ENCODE measurements at regions not wholly inside any gene's neighbourhood (a gene's known extent, or its start where the extent isn't known, plus 50 kb on each side); places are given as distances from the start of the nearest gene placed in this dataset.

DNA sequence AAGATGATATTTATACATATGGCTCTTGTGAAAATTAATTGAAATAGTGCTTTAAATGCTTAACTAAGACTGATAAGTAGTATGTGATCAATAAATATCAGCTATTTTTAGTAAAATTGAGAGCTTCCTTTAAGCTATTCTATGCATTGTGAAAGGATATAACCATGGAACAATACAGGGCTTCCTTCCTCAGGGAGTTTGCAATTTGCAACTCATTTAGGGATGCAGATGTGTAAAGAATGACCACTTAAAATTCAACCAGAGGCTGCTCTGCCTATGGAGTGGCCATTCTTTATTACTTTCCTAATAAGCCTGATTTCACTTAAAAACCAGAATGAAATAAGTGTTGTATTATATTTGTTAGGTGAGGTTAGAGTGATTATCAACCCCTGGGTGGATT, 103.2 kb upstream of the PRICKLE1 start:
- Histone ChIP-seq H3K9me2 (ENCODE audit: insufficient read depth, low read length) (no peaks in the 10 kb centered on the region), H3K9me3 (ENCODE audit: low read length) (no peaks in the 10 kb centered on the region), H3K27me3 (ENCODE audit: insufficient read depth, low read depth, low read length) (no peaks in the 10 kb centered on the region), H3F3A (ENCODE audit: insufficient read depth, low read length, poor library complexity, severe bottlenecking) (no peaks in the 10 kb centered on the region), H3K4me2 (ENCODE audit: low read length) (no peak overlapping the region), H3K9ac (ENCODE audit: low read length) (no peak overlapping the region), H3K36me3 (ENCODE audit: insufficient read depth, low read length) (no peaks in the 10 kb centered on the region), H3K79me2 (replicated peaks; ENCODE audit: insufficient read depth, low read length) (no peaks in the 10 kb centered on the region), H3K27ac (ENCODE audit: low read length) (no peak overlapping the region), H4K20me1 (ENCODE audit: insufficient read depth) (no peaks in the 10 kb centered on the region), H3K4me3 (ENCODE audit: low read length) (no peak overlapping the region), H2AFZ (ENCODE audit: low read depth, low read length) (no peak overlapping the region)
- no peak for TF ChIP-seq EZH2 (IDR thresholded peaks at IDR 0.05; ENCODE audit: borderline replicate concordance, insufficient read depth, low read length, poor library complexity, severe bottlenecking)
- TF ChIP-seq TAF1 (IDR thresholded peaks at IDR 0.05; ENCODE audit: low read depth): no peak
- TF ChIP-seq, protein P1, sequence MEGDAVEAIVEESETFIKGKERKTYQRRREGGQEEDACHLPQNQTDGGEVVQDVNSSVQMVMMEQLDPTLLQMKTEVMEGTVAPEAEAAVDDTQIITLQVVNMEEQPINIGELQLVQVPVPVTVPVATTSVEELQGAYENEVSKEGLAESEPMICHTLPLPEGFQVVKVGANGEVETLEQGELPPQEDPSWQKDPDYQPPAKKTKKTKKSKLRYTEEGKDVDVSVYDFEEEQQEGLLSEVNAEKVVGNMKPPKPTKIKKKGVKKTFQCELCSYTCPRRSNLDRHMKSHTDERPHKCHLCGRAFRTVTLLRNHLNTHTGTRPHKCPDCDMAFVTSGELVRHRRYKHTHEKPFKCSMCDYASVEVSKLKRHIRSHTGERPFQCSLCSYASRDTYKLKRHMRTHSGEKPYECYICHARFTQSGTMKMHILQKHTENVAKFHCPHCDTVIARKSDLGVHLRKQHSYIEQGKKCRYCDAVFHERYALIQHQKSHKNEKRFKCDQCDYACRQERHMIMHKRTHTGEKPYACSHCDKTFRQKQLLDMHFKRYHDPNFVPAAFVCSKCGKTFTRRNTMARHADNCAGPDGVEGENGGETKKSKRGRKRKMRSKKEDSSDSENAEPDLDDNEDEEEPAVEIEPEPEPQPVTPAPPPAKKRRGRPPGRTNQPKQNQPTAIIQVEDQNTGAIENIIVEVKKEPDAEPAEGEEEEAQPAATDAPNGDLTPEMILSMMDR (IDR thresholded peaks at IDR 0.05; ENCODE audit: poor library complexity, severe bottlenecking): no peak
- TF ChIP-seq, protein P2, sequence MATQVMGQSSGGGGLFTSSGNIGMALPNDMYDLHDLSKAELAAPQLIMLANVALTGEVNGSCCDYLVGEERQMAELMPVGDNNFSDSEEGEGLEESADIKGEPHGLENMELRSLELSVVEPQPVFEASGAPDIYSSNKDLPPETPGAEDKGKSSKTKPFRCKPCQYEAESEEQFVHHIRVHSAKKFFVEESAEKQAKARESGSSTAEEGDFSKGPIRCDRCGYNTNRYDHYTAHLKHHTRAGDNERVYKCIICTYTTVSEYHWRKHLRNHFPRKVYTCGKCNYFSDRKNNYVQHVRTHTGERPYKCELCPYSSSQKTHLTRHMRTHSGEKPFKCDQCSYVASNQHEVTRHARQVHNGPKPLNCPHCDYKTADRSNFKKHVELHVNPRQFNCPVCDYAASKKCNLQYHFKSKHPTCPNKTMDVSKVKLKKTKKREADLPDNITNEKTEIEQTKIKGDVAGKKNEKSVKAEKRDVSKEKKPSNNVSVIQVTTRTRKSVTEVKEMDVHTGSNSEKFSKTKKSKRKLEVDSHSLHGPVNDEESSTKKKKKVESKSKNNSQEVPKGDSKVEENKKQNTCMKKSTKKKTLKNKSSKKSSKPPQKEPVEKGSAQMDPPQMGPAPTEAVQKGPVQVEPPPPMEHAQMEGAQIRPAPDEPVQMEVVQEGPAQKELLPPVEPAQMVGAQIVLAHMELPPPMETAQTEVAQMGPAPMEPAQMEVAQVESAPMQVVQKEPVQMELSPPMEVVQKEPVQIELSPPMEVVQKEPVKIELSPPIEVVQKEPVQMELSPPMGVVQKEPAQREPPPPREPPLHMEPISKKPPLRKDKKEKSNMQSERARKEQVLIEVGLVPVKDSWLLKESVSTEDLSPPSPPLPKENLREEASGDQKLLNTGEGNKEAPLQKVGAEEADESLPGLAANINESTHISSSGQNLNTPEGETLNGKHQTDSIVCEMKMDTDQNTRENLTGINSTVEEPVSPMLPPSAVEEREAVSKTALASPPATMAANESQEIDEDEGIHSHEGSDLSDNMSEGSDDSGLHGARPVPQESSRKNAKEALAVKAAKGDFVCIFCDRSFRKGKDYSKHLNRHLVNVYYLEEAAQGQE (IDR thresholded peaks at IDR 0.05; ENCODE audit: borderline replicate concordance): no peak

DNA sequence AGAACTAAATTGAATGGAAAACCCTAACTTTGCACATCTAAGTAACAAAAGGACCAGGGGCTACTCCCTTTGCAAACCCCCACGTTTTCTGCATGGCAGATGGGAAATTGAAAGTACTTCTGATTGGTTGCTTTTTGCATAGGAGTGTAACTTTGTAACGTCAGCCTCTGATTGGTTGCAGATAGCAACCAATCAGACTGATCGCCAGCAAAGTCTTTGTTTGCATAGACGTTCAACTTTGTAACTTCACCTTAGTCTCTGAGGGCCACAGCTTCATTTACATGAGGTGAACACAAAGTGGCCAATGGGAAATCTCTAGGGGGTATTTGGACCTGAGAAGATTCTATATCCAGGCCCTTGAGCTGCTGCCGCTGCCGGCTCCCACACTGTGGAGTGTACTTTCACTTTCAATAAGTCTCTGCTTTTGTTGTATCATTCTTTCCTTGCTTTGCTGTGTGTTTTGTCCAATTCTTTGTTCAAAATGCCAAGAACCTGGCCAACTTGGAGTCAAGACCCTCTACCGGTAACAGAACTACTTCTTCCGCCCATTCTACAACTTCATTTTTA, 102.5 kb upstream of the PRICKLE1 start:
- Histone ChIP-seq H3K79me2 (replicated peaks; ENCODE audit: insufficient read depth, low read length) (no peaks in the 10 kb centered on the region), H2AFZ (ENCODE audit: low read depth, low read length) (no peak overlapping the region), H3K27ac (ENCODE audit: low read length) (no peak overlapping the region), H3K4me2 (ENCODE audit: low read length) (no peak overlapping the region), H3K9ac (ENCODE audit: low read length) (no peak overlapping the region), H3K27me3 (ENCODE audit: insufficient read depth, low read depth, low read length) (no peaks in the 10 kb centered on the region), H3K4me3 (ENCODE audit: low read length) (no peak overlapping the region), H3K9me3 (ENCODE audit: low read length) (no peaks in the 10 kb centered on the region), H3K9me2 (ENCODE audit: insufficient read depth, low read length) (no peaks in the 10 kb centered on the region), H4K20me1 (ENCODE audit: insufficient read depth) (no peaks in the 10 kb centered on the region), H3K36me3 (ENCODE audit: insufficient read depth, low read length) (no peaks in the 10 kb centered on the region), H3F3A (ENCODE audit: insufficient read depth, low read length, poor library complexity, severe bottlenecking) (no peaks in the 10 kb centered on the region)
- TF ChIP-seq SMC3 (conservative IDR thresholded peaks at IDR 0.05; ENCODE audit: poor library complexity) (no peak), RAD21 (conservative IDR thresholded peaks at IDR 0.05) (no peak), EZH2 (IDR thresholded peaks at IDR 0.05; ENCODE audit: borderline replicate concordance, insufficient read depth, low read length, poor library complexity, severe bottlenecking) (no peak), POLR2AphosphoS5 (IDR thresholded peaks at IDR 0.05) (no peak), TAF1 (IDR thresholded peaks at IDR 0.05; ENCODE audit: low read depth) (no peak), MXI1 (conservative IDR thresholded peaks at IDR 0.05; ENCODE audit: poor library complexity, severe bottlenecking) (no peak), EP300 (conservative IDR thresholded peaks at IDR 0.05; ENCODE audit: poor library complexity, severe bottlenecking) (no peak)
- TF ChIP-seq, protein P1 (IDR thresholded peaks at IDR 0.05; ENCODE audit: poor library complexity, severe bottlenecking): no peak
- TF ChIP-seq, protein P2 (IDR thresholded peaks at IDR 0.05; ENCODE audit: borderline replicate concordance): no peak
